GM18870 (cell line): ENCODE measurements at regions not wholly inside any gene's neighbourhood (a gene's known extent, or its start where the extent isn't known, plus 50 kb on each side); places are given as distances from the start of the nearest gene placed in this dataset.
"Not testable (repeated sequence)": the region's sequence is repeated elsewhere in the genome, so short reads cannot be mapped to it uniquely, and the experiment has no call there.

ENCODE experiments used
- ATAC-seq: cut with Tn5 transposase; IDR thresholded peaks from one replicate; pipeline ENCODE4 v1.9.1; 2021; ENCODE audit warnings: moderate library complexity; ENCODE audit not compliant: unreplicated experiment

GRCh38 chr3:39651993-39652739, 157.2 kb upstream of the MYRIP start:
- no peak for ATAC-seq

DNA sequence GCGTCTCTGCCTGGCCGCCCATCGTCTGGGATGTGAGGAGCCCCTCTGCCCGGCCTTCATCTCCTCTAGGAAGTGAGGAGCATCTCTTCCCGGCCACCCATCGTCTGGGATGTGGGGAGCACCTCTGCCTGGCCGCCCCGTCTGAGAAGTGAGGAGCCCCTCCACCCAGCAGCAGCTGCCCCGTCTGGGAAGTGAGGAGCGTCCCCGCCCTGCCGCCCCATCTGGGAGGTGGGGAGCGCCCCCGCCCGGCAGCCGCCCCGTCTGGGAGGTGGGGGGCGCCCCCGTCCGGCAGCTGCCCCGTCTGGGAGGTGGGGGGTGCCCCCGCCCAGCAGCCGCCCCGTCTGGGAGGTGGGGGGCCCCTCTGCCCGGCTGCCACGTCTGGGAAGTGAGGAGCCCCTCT, 153.7 kb upstream of the MYRIP start:
- ATAC-seq, result not testable (repeated sequence)

GRCh38 chr3:39657075-39657474, 152.3 kb upstream of the MYRIP start:
- ATAC-seq, result no peak

DNA sequence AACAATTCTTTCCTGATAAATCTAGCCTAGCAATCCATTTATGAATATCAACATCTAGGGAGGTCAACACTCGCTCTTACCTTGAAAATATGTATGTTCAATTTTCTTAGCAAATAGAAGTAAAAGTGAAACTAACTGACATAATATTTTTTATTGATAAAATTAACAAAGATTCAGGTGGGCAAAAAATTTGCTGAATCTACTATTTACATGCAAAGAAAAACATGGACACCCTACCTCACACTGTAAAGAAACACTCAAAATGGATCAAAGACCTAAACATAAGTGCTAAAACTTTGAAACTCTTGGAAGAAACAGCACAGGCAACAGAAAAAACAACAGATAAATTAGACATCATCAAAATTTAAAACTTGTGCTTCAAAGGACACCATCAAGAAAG, 151.6 kb upstream of the MYRIP start:
- ATAC-seq, result no peak

- ATAC-seq, result no peak
These were observed 144.5 kb upstream of the MYRIP start for GRCh38 chr3:39664931-39665330.

- ATAC-seq, result no peak
These were observed 144.0 kb upstream of the MYRIP start for GRCh38 chr3:39665441-39665840.

DNA sequence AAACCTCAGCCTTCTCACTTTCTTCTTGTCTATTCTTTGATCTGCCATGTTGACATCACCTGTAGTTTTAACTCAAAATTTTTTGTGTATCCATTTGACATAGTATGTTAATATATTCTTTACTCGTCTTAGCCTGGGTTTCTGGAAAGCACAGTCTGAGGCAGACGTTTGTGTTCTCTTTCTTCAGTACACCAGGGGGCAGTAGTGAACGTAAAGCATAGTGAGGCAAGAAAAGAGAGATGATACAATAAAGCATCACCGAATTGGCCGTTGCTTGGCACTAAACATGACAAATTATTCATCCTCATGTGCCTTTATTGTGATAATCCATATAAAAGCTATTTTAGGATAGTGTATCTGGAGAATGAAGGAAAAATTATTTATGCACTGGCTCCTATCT, 141.0 kb upstream of the MYRIP start:
- ATAC-seq, result no peak

GRCh38 chr3:39671116-39671515, 138.3 kb upstream of the MYRIP start:
- ATAC-seq, result no peak

DNA sequence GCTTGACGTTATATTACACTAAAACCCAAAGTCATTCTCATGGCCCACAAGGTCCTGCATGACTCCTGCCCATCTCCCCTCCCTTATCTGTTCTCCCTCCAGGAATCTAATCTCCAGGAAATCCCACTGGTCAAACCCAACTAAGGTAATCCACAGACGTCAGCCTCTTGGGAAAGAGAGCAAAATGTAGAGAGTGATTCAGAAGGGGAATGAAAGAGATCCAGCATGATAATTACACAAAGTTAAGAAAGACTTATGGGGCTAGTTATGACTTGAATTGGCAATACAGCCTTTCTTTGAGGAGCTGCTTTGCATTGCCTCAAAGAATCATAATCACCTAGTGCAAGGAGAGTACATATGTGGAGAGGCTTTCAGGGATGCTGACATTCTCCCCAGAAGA, 137.8 kb upstream of the MYRIP start:
- ATAC-seq, result no peak

DNA sequence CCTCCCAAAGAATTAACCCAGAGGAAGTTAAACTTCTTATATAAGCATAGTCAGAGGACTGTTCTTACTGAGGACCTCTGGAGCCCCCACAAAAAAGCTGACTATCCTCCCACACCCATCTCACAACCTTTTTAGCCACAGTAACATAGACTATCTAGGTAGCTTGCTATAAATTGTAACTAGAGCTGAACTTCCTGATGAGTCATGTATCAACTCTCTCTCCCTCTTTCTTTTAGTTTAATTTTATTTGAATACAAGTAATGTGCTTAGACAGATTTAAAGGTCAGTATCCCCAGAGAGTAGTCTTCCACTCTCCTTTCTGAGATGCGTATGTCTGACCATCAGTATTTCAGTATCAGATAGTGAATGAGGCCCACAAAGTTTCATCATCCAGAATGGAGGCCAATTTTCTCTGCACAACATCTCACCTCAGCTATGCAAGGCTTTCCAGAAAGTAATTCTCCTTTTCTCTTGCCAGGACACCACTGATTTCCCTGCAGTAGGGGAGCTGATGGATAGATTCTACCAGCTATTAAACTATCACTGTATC, 104.0 kb upstream of the MYRIP start:
- ATAC-seq, result no peak

- ATAC-seq, result no peak
These were observed 102.0 kb upstream of the MYRIP start for GRCh38 chr3:39707314-39707909.

- no peak for ATAC-seq
These were observed 96.9 kb upstream of the MYRIP start for GRCh38 chr3:39712413-39713048.

- ATAC-seq, result not testable (repeated sequence)
These were observed 96.1 kb upstream of the MYRIP start for GRCh38 chr3:39713341-39713740.

DNA sequence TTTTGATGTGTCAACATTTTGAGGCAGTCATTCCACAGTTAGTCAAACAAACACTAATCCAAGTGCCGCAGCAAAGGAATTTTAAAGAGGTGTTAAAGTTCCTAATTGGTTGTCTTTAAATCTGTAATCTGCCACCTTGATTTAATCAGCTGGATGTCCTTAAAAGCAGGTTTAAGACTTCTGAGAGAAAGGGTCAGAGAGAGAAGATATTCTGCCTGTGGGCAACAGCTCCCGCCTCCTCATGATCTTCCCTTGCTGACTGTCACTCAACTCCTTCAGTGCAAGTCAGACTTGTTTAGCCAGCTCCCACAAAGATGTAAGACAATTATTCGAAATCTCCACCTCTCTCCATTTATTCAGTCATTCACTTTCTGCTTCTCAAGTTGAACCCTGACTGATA, 92.6 kb upstream of the MYRIP start:
- ATAC-seq, result no peak

- no peak for ATAC-seq
These were observed 90.5 kb upstream of the MYRIP start for GRCh38 chr3:39718674-39719595.

DNA sequence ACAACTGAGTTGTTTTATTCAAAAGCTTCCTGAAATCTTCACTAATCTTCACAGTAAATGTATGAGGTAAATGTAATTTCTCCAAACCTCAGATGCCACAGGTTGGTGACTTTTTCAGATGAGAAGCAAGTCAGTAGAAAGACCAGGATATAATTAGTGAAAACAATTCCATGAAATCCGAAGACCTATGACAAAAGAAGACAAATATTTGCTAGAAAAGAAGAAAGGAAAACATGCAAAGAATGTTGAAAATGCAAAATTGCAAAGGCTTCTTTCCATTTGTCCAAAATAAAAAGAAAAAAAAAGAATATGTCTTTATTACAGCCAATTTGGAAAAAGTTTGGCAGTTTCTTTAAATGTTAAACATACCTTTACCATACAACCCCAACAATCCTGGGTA, 88.3 kb upstream of the MYRIP start:
- ATAC-seq, result no peak

DNA sequence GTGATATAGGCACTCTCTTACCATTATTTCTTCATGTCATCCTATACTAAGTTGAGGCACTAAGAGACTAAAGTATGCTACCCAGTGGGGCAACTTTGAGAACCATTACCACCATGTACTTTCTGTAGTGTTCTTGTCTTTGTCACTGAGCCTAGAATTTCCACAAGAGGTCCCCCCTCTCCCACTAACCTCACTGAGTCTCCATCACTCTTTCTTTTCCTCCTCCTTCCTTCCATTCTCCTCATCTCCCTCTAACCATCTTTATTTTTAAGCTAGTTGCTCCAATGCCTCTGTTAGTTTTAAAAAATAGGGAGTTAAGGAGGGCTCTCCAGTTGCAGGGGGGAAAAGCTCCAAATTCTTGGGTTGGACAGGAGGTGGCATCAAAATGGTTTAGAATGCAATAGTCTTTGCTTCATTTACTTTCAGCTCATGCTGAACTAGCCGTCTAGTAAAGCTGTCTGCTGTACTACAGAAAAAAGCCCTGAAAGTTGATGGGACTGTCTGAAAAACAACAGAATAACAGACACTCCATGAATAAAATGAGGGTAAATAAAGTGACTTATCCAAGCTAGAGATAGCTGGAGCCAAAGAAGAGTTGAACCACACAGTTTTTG, 85.1 kb upstream of the MYRIP start:
- ATAC-seq, result no peak

GRCh38 chr3:39725321-39725720, 84.1 kb upstream of the MYRIP start:
- no peak for ATAC-seq

DNA sequence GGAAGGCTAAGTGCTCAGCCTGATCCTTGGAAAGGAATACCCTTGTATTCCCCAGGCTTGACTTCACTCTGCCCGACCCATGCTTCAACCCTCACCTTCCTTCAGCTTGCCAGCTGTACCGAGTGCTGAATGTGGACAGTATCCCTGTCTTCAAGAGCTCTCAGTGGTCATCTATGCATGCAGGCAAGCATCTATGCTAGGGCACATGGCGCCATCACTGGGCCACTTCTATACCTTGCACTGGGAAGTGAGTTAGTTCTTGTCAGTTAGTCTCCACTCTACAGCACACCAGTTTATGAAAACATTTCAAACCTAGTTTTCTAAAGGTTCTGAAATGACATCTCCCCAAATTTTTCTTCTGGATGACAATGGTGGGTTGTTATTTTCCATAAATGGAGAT, 82.0 kb upstream of the MYRIP start:
- no peak for ATAC-seq

DNA sequence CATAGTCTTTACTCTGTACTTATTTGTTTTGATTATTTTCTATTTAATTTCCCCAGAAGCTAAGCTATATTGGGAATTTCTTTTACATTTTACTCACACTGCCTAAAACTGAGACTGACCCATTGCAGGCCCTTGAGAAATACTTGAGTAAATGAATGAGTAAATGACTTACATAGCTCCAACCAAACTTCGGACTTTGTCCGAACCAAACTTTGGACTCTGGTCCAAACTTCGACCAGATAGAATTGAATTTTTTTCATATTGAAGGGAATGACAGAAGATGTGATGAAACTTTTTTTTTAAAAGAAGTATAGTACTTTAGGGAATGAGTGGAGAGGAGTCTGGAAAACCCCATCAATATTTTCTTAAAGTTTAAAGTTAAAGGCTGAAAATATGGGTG, 75.6 kb upstream of the MYRIP start:
- no peak for ATAC-seq

DNA sequence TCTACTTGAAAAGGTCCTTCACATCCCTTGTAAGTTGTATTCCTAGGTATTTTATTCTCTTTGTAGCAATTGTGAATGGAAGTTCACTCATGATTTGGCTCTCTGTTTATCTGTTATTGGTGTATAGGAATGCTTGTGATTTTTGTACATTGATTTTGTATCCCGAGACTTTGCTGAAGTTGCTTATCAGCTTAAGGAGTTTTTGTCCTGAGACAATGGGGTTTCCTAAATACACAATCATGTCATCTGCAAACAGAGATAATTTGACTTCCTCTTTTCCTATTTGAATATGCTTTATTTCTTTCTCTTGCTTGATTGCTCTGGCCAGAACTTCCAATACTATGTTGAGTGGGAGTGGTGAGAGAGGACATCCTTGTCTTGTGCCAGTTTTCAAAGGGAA, 69.8 kb upstream of the MYRIP start:
- not testable (repeated sequence) for ATAC-seq
